ENCODE measurements at regions not wholly inside any gene's neighbourhood (a gene's known extent, or its start where the extent isn't known, plus 50 kb on each side); places are given as distances from the start of the nearest gene placed in this dataset.

DNA sequence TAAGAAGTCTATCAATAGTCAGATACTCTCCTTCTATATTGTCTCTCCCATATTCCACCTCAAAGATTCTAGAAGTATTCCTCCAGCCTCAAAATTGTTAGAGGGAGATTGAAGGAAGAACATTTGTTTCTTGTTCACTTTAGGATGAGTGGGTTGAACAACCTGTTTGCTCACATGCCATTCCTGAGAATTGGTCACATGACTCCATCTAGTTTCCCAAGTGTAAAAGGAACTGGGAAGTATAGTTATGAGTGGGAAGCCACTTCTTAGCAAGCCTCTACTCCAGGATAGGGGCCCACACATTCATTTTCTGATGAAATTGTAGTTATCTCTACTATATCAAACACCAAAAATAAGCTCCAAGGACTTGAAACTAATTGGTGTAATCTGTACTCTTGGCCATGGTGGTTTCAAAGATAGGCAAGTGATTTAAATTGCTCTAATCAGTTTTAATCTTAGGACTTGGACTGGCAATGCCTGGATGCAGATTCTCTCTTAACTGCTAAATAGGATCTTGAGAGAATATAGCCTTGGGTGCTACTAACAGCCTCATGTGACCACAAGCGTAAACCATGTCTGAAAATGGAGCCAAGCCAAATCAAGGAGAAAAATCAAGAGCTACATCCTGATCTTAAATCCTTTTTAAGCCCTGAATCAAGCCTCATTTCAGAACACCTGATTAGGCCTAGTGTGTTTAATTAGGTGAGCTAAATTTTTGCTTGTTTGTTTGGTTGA lies 758.7 kb upstream of the MAN1A1 start:
- no peak for DNase-seq (ENCODE audit: low spot score)

DNA sequence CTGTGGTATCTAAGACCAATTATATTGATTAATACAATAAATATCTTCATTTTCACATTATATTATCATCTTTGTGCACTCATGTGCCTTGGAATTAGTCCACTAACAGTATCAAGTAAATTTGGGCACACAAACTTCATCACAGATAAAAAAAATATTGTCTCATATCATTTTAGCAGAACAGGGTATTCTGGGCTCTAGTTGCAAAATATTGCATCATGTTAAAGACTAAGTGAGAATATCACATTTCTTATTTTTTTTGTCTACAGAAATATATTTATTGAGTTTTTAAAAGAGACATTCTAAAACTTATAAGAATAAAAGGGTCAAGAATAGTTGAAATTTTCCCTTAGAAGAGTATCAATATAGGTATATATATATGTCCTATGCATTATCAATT lies 754.1 kb upstream of the MAN1A1 start:
- no peak for DNase-seq (ENCODE audit: low spot score)

DNA sequence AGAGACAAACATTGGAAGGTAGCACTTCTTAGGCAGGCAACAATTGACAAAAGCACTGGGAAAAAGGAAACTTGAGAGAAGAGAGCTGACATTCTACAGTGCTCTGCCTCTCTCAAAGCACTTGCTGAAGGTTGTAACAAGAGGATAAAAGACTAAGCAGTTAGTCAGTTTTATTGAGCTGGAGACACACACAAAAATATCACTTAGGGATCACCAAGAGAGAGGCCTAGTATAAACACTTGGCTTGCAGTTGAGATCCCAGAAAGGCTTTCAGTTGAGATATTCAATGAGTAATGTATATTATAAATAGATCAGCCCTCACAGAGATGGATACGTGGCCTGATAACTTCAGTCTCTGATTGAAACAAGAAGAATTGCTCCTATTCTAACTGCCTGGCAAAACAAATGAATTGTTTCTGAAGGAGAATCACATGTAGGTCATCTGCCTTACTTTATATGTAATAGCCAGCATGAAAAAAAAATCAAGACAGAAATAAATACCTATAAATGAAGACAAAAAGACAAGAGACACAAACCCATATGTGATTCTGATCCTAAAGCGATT lies 747.2 kb upstream of the MAN1A1 start:
- DNase-seq (ENCODE audit: low spot score), result no peak

DNA sequence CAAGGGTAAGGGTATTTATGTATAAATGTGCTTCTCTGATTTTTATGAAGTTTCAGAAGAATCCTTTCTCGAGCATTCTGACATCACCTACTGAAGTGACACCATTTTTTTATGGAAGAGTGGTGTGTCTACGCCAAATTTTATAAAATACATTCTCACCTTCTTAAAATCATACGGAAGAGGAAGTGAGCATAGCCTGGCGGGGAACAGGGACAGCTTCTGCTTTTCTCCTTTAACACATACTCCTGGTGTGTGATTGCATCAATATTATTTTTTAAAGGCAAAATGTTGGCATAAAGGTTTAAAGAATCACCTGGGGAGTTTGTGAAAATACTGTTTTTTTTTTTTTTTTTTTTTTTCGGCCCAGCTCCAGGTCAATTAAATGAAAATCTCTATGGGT lies 733.6 kb upstream of the MAN1A1 start:
- DNase-seq (ENCODE audit: low spot score), result no peak

DNA sequence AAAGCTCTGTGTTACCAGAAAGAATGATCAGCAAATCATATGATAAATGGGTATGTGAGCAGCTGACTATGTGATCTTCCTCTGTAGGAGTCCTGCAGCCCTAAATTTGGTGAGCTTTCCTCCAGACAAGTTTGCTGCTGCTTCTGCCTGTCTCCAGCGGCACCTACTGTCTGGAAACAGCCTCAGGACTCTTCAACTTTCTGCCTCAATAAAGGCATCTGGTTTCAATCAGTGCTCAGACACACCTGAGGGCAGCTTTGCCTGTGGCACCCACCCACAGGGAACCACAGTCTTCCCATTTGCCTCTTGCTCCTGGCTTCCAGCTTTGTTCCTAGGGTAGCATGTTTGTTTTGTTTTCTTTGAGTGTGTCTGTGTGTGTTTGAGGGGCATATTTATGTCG lies 727.9 kb upstream of the MAN1A1 start:
- no peak for DNase-seq (ENCODE audit: low spot score)

DNA sequence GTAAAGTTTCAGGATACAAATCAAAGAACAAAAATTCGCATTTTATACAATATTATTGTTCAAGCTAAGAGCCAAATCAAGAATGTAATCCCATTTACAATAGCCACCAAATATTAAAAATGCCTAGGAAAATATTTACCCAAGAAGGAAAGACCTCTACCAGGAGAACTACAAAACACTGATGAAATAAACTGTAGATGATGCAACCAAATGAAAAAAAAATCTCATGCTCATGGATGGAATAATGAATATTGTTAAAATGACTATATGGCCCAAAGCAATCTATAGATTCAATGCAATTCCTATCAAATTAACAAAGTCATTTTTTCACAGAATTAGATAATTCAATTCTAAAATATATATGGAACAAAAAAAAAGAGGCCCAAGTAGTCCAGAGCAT lies 708.8 kb upstream of the MAN1A1 start:
- DNase-seq (ENCODE audit: low spot score), result no peak

DNA sequence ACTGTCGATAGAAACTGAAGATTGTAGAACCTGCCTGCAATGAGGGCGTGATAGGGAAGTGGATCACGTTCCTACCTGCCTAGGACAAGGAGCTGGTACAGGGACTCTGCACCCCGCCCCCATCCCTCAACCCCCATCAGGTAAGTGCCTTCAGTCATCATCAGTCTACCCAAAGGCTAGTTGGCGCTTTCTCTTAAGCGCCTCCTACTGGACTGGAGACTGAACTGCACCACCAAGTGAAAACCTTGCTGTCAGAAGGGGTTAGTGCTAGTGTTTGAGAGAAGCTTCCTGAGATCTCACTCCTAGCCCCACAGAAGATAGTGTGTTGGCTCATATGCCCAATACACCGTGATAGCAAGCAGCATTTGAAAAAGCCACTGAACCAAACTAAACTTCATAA lies 706.5 kb upstream of the MAN1A1 start:
- no peak for DNase-seq (ENCODE audit: low spot score)

DNA sequence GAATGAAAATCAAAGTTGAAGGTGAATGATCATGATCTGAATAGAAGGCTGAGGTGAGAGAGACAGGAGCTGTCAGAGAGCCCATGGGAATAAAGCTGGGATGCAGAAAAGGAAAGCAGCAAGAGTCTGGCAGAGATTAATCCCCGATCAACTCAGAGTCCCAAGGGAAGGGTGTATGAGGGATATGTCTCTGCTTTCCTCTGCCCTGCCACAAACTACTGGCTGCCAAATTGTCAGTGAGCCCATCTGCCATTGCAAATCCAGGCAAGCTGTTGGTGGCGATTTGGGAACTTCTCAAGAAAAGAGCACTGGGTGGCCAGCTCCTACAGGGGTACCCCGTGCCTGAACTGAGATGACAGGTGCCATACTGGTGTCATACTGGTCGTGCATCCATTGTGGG lies 705.5 kb upstream of the MAN1A1 start:
- no peak for DNase-seq (ENCODE audit: low spot score)

DNA sequence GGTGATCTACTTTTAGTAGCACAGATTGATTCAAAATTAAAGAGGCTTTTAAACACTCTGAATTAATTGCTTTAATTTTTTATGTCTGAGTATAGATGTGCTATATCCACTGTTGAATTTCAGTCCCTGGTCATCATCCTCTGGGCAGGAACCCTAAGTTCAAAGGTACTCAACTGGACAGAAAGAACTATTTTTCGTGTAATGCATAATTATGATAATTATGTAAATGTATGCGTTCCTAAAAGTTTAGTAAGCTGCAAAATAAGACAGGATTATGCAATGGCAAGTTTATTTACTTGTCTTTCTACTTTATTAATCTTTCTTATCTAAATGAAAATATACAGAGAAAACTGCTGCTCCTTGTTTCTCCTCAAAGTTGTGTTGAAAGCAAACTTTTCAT lies 690.1 kb upstream of the MAN1A1 start:
- DNase-seq (ENCODE audit: low spot score), result no peak

DNA sequence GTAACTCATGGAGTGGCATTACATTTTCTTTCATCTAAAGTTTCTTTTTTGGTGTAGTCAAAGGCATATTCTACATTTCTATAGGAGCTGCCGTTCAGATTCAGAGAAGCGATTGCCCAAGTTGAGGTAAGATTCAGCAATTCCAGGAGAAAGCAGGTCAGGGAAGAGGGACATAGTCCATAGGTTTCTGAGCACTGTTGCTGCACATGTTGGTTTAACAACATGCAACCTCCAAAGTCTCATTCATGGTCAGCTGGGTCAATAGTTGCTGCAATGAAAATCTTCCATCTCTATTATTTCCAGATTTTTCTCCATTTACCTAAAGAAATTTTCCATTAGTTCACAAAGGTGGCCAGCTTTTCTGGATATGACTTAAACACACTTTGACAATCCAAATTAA lies 682.3 kb upstream of the MAN1A1 start:
- no peak for DNase-seq (ENCODE audit: low spot score)

DNA sequence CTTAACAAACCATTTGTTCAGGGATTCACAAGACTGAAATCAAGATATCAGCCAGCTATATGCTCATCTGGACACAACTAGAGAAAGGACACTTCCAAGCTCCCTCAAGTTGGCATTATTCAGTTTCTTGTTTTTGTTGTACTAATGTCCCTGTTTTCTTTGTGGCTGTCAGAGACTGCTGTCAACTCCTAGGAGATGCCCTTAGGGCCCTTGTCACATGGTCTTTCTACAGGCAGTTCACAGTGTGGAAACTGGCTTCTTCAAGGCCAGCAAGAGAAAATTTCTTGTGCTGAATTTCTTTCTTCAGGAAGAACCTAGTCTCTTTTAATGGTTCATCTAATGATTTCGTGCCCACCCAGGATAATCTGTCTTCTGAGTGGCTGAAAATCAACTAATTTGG lies 677.2 kb upstream of the MAN1A1 start:
- DNase-seq (ENCODE audit: low spot score), result no peak

DNA sequence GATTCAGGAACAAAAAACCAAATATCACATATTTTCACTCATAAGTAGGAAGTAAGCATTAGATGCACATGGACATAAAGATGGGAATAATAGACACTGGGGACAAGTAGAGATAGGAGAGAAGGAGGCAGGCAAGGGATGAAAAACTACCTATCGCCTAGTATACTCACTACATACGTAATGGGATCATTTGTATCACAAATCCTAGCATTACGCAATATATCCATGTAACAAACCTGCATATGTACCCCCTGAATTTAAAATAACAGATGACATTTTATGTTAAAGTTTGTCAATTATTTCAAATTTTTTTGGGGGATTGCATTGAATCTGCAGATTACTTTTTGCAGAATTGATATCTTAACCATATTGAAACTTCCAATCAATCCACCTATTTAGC lies 660.5 kb upstream of the MAN1A1 start:
- DNase-seq (ENCODE audit: low spot score), result no peak

DNA sequence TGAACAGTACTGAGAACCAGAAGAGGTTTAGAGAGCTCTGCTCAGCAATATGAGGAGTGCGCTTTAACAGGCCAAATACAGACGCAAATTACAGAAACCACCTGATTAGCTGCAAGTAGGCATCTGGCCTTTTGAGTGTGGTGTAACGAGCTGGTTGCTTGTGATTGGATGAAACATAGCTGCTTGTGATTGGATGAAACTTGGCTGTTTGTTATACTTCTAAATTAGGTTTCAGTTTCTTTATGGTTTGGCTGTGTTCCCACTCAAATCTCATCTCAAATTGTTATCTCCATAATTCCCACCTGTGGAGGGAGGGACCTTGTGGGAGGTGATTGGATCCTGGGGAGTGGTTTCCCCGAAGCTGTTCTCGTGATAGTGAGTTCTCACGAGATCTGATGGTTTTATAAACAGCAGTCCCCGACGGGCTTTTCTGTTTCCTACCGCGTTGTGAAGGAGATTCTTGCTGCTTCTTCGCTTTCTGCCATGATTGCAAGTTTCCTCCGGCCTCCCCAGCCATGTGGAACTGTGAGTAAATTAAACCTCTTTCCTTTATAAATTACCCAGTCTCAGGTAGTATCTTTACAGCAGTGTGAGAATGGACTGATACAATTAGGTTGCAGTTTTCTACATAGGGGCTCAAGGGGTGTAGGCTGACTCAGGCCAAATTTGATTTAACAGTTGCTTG lies 655.9 kb upstream of the MAN1A1 start:
- no peak for DNase-seq (ENCODE audit: low spot score)

DNA sequence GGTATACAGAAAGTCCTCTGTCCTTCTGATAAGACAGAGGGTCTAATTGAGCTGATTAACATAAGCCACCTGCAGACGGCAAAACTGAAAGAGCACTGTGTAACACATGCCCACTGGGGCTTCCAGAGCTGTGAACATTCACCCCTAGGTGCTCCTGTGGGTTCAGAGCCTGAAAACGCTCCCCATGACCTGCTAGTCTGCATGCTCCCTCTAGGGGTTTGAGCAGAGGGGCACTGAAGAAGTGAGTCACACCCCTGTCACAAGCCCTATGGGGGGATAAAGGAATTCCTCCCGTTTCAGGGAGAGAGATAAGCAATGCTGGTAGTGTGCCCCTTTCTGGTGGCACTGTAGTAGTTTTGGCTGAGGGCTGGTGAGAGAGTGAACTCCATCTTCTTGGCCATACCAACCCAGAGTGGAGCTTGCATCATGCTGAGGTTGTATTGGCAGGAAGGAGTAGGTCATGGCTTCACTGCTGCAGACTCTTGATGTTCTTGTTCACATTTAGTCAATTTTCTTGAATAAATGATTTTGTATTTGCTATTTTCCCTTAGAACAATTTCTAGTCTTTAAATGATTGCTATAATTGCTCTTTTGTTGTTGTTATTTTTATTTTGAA lies 637.5 kb upstream of the MAN1A1 start:
- no peak for DNase-seq (ENCODE audit: low spot score)

DNA sequence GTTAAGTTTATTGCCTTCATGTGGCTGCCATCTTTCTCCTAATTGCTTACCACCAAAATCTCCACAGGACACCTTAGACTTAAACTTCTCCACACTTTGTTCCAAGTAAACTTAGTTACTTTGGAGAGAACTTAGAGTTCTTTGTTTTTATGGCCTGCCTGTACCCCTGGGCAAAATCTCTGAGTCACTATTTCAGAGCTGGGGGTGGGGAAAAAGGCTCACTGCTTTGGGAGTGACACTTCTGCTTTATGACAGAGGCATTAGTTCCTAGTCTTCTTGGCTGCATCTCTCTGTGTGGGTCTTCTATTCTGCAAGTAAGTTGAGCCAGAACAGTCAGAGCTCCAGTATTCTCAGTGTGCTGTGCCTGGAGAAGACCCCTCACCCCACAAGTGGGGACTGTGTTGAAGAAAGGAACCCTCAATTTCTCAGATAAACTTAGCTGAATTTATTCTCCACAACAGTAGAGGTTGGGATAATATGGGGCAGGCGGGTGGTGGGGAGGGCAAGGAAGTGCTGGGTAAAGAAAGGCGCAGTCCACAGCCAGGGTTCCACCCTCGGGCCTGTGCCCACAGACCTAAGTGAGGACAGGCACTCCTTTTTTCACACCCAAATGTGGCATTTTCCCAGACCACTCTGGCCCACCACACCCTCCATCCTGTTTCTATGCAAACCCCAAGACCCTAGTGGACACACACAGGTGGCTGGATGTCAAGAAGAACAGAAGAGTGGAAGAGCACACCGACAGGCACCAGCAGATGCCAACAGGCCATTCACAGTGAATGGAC lies 636.6 kb upstream of the MAN1A1 start:
- no peak for DNase-seq (ENCODE audit: low spot score)

DNA sequence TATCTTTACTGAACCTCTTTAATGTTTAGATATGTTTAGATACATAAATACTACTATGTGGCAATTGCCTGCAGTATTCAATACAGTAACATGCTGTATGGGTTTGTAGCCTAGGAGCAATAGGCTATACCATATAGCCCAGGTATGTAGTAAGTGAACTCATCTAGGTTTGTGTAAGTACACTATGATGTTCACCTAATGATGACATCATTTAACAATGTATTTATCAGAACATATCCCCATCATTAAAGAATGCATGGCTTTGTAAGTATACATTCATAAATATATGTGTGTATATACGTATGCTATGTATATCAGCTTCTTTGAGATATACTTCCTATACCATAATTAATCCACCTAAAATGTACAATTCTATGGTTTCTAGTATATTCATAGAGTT lies 631.2 kb upstream of the MAN1A1 start:
- DNase-seq (ENCODE audit: low spot score), result no peak

DNA sequence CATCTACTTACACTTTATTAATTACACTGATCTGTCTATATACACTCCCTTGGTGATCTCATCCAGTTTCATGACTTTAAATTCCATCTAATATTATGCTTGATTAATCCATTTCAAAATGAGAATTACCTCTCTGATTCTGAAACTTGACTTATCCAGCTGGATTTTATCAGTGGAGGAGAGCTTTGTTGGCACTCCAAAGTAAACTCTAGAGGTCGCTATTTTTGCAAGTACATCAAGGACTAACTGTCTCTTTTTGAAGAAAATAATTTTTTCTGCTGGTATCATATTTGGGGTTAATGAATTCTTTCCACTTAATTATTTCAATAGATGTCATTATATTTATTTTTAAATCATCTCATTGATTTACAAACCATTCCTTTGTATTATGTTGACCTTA lies 630.3 kb upstream of the MAN1A1 start:
- no peak for DNase-seq (ENCODE audit: low spot score)

DNA sequence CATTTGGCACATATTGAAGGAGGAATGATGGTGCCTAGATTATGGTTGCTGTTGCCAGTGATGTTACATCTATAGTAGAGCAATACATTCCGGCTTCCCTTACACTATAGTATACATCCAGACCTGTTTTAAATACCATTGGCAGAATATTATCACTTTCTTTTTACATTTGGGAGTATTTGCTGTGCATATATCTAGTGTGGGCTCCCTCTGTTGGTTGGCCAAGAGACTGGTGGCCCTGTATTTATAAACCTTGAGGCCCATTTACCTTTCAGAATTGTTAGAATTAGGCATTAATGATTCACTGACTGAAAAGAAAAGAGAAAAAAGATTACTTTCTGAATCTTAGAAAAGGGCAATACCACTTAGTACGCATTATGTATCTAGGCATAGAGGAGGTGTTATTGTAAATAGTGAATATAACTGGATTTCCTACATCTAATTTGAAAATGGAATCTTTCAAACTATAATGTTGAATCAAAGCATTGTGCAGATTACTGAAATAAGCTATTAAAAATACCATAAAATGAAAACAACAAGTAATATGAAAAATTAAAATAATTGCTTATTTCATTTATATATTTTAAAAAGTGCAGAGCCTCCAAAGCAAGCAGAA lies 628.8 kb upstream of the MAN1A1 start:
- DNase-seq (ENCODE audit: low spot score), result no peak

DNA sequence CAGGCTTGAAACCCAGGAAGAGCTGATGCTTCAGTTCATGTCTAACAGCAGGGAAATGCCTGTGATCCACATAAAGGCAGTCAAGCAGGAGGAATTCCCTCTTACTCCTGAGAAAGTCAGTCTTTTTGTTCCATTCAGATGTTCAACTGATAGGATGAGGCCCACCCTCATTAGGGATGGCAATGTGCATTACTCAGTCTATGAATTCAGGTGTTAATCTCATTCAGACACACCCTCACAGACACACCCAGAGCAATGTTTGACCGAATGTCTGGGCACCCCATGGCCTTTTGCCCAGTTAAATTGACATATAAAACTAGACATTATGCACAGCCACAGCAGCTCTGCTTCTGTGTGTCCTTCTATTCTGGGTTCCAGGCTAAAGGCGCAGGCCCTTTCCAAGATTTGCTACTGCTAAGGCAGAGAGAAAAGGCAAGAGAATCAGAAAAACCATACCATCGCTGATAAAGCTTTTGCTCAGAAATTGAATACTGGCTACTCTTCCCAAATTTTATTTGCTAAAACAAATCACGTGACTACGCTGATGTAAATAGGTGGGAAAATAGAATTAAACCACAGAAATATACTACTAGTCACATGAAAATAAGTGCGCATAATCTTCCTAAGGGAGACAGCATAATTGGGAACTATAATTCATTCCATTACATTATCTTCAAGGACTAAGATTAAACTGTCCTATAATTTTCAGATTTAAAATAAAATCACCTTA lies 625.0 kb upstream of the MAN1A1 start:
- DNase-seq (ENCODE audit: low spot score), result no peak

DNA sequence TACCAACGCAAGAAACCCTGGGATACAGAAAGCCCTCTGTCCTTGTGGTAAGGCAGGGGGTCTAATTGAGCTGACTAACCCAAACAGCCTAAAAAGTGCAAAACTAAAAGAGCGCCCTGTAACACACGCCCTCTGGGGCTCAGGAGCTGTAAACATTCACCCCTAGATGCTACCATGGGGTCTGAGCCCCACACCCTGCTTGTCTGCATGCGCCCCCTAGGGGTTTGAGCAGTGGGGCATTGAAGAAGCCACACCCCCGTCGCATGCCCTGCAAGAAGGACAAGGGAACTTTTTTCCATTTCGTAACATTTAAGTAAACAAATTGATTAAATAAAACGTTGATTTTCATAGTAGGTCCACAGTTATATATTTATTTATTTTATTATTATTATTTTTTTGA lies 616.9 kb upstream of the MAN1A1 start:
- no peak for DNase-seq (ENCODE audit: low spot score)

DNA sequence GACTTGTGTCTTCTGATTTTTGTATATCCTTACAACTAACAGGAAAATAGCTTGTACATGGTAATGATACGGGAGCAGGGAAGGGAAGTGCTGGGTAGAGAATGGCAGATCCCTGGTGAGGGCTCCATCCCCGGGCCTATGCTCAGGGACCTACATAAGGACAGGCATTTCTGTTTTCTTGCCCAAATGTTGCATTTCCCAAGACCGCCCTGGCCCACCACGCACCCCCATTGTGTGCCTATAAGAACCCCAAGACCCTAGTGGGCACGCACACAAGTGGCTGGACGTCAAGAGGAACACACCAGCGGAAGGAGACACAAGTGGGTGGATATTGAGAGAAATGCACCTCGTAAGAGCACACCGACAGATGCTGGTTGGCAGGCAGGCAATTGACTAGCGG lies 616.3 kb upstream of the MAN1A1 start:
- no peak for DNase-seq (ENCODE audit: low spot score)

Data from ureter (tissue), 1 donor.